HG02678 (cell line): ENCODE measurements at regions not wholly inside any gene's neighbourhood (a gene's known extent, or its start where the extent isn't known, plus 50 kb on each side); places are given as distances from the start of the nearest gene placed in this dataset.

ENCODE experiments used
- ATAC-seq: cut with Tn5 transposase; IDR thresholded peaks from one replicate; pipeline ENCODE4 v1.9.1; 2021; ENCODE audit warnings: mild to moderate bottlenecking, moderate library complexity; ENCODE audit not compliant: unreplicated experiment

GRCh38 chr18:25814841-25815458, 275.5 kb downstream of the SS18 start:
- ATAC-seq, result peak; percentile 94

GRCh38 chr18:25813110-25813509, 277.3 kb downstream of the SS18 start:
- no peak for ATAC-seq

- ATAC-seq, result no peak
Measured at GRCh38 chr18:25810736-25811135, 279.7 kb downstream of the SS18 start.

GRCh38 chr18:25805939-25806338, 284.5 kb downstream of the SS18 start:
- ATAC-seq, result no peak

- ATAC-seq, result no peak
Measured at GRCh38 chr18:25805323-25805722, 285.1 kb downstream of the SS18 start.

GRCh38 chr18:25799231-25799630, 291.2 kb downstream of the SS18 start:
- ATAC-seq, result no peak

GRCh38 chr18:25798046-25798445, 292.4 kb downstream of the SS18 start:
- ATAC-seq, result no peak

- ATAC-seq, result no peak
Measured at GRCh38 chr18:25795213-25795612, 295.2 kb downstream of the SS18 start.

- ATAC-seq, result no peak
Measured at GRCh38 chr18:25787276-25787675, 303.1 kb downstream of the SS18 start.

- ATAC-seq, result no peak
Measured at GRCh38 chr18:25786758-25787157, 303.7 kb downstream of the SS18 start.

- no peak for ATAC-seq
Measured at GRCh38 chr18:25780105-25780504, 310.3 kb downstream of the SS18 start.

GRCh38 chr18:25771796-25772195, 318.6 kb downstream of the SS18 start:
- ATAC-seq, result no peak

GRCh38 chr18:25764777-25765176, 325.6 kb downstream of the SS18 start:
- no peak for ATAC-seq

- no peak for ATAC-seq
Measured at GRCh38 chr18:25759111-25759510, 331.3 kb downstream of the SS18 start.

GRCh38 chr18:25743646-25744151, 346.7 kb downstream of the SS18 start:
- ATAC-seq, result no peak

GRCh38 chr18:25739376-25739775, 351.0 kb downstream of the SS18 start:
- no peak for ATAC-seq

- no peak for ATAC-seq
Measured at GRCh38 chr18:25737710-25738311, 352.6 kb downstream of the SS18 start.

- ATAC-seq, result no peak
Measured at GRCh38 chr18:25736516-25736915, 353.9 kb downstream of the SS18 start.

- ATAC-seq, result no peak
Measured at GRCh38 chr18:25735459-25735858, 355.0 kb downstream of the SS18 start.

GRCh38 chr18:25734336-25734735, 356.1 kb downstream of the SS18 start:
- ATAC-seq, result no peak

- no peak for ATAC-seq
Measured at GRCh38 chr18:25732862-25733261, 357.6 kb downstream of the SS18 start.

- no peak for ATAC-seq
Measured at GRCh38 chr18:25729072-25729471, 361.3 kb downstream of the SS18 start.
